ENCODE measurements at regions not wholly inside any gene's neighbourhood (a gene's known extent, or its start where the extent isn't known, plus 50 kb on each side); places are given as distances from the start of the nearest gene placed in this dataset.

DNA sequence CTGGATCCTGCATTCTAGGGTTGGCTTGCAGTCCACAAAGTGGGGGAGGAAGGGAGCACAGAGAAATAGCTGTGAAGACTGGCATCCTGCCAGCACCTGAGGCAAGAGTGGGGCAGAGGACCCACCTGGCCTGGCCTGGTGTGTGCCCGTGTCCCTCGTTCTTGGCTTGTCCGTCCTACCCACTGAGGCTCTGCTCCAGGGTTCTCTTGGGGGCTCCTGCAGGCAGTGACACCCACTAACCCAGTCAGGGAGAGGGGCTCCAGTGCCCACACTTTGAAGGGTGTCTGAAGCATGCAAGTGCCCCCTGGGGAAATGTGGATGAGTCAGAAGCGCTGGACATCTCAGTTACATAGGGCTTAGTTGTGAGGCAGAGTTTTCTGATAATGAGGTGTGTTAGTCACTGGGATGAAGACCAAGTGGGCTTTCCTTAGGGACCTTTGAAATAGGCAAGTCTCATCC, 79.4 kb downstream of the SLC4A3 start:
- TF ChIP-seq, protein P1, sequence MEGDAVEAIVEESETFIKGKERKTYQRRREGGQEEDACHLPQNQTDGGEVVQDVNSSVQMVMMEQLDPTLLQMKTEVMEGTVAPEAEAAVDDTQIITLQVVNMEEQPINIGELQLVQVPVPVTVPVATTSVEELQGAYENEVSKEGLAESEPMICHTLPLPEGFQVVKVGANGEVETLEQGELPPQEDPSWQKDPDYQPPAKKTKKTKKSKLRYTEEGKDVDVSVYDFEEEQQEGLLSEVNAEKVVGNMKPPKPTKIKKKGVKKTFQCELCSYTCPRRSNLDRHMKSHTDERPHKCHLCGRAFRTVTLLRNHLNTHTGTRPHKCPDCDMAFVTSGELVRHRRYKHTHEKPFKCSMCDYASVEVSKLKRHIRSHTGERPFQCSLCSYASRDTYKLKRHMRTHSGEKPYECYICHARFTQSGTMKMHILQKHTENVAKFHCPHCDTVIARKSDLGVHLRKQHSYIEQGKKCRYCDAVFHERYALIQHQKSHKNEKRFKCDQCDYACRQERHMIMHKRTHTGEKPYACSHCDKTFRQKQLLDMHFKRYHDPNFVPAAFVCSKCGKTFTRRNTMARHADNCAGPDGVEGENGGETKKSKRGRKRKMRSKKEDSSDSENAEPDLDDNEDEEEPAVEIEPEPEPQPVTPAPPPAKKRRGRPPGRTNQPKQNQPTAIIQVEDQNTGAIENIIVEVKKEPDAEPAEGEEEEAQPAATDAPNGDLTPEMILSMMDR (IDR thresholded peaks at IDR 0.05) = no peak
- TF ChIP-seq POLR2A (IDR thresholded peaks at IDR 0.05) (no peak), POLR2AphosphoS5 (IDR thresholded peaks at IDR 0.05; ENCODE audit: insufficient read depth in 1 of 2, low read depth in 1 of 2) (no peak)
